IMR-90 (cell line): ENCODE measurements at regions not wholly inside any gene's neighbourhood (a gene's known extent, or its start where the extent isn't known, plus 50 kb on each side); places are given as distances from the start of the nearest gene placed in this dataset.

ENCODE experiments used
- ATAC-seq: fragments of 200-7000 bp; cut with Tn5 transposase; 2 replicates; pipeline ENCODE4 v1.9.1; 2020; ENCODE audit warnings: low read depth, mild to moderate bottlenecking, moderate library complexity
- BruUV-seq: library from RNA; stranded (reverse); fragments of 400-500 nt; replicated peaks from 2 replicates; lab custom pipeline; 2021; lab: Mats Ljungman, UMichigan
- CTCF ChIA-PET: fragments of 300-600 bp; formaldehyde crosslinking; extraction: SDS; loops from one replicate; lab custom pipeline; 2021; ENCODE audit warnings: antibody characterized with exemption; lab: Yijun Ruan, JAX
- POLR2A ChIA-PET: fragments of 300-600 bp; sonication (Branson Sonifier 250); formaldehyde crosslinking; loops from one replicate; lab custom pipeline; 2022; ENCODE audit warnings: antibody characterized with exemption; ENCODE audit not compliant: unreplicated experiment; lab: Charles Lee
- DNase-seq: peaks from one replicate; pipeline ENCODE4 v3.0.0; 2013
- H2AFZ ChIP-seq: replicated peaks from 2 replicates; pipeline ENCODE3; 2013; ENCODE audit warnings: low read length, mild to moderate bottlenecking; ENCODE audit not compliant: poor library complexity
- H2AK5ac ChIP-seq: 2 replicates; pipeline ENCODE4 v1.6.1; 2013; ENCODE audit warnings: low read depth, low read length, inconsistent platforms
- H2AK9ac ChIP-seq: replicated peaks from 2 replicates; pipeline ENCODE3; 2013; ENCODE audit warnings: mild to moderate bottlenecking, low read depth, low read length, moderate library complexity; ENCODE audit not compliant: poor library complexity
- H2BK120ac ChIP-seq: 2 replicates; pipeline ENCODE4 v1.6.1; 2013; ENCODE audit warnings: low read depth, low read length, inconsistent platforms
- H2BK15ac ChIP-seq: 3 replicates; pipeline ENCODE4 v1.6.1; 2013; ENCODE audit warnings: low read depth, low read length, inconsistent platforms
- H2BK20ac ChIP-seq: 2 replicates; pipeline ENCODE4 v1.6.1; 2013; ENCODE audit warnings: low read depth, mild to moderate bottlenecking, inconsistent platforms, low read length, moderate library complexity
- H2BK5ac ChIP-seq: 2 replicates; pipeline ENCODE4 v1.6.1; 2013; ENCODE audit warnings: mild to moderate bottlenecking, low read depth, low read length, inconsistent platforms; ENCODE audit not compliant: poor library complexity, severe bottlenecking
- H3K14ac ChIP-seq: replicated peaks from 2 replicates; pipeline ENCODE4 v1.6.1; 2013; ENCODE audit warnings: low read depth, low read length, inconsistent platforms
- H3K18ac ChIP-seq: 2 replicates; pipeline ENCODE4 v1.6.1; 2013; ENCODE audit warnings: low read depth, low read length, control low read depth
- H3K23ac ChIP-seq: 2 replicates; pipeline ENCODE4 v1.6.1; 2013; ENCODE audit warnings: low read depth, low read length, inconsistent platforms
- H3K27ac ChIP-seq: 2 replicates; pipeline ENCODE4 v1.5.1; 2013; ENCODE audit warnings: mild to moderate bottlenecking, control low read depth, low read length; ENCODE audit not compliant: insufficient read depth
- H3K27me3 ChIP-seq: 2 replicates; pipeline ENCODE4 v1.6.1; 2013; ENCODE audit warnings: low read length; ENCODE audit not compliant: control insufficient read depth, insufficient read depth
- H3K36me3 ChIP-seq: 2 replicates; pipeline ENCODE4 v1.6.1; 2013; ENCODE audit warnings: low read length, mixed read lengths; ENCODE audit not compliant: control insufficient read depth, insufficient read depth
- H3K4ac ChIP-seq: 2 replicates; pipeline ENCODE4 v1.6.1; 2013; ENCODE audit warnings: low read depth, low read length, inconsistent platforms
- H3K4me1 ChIP-seq: 2 replicates; pipeline ENCODE4 v1.6.1; 2013; ENCODE audit warnings: low read length, mixed read lengths; ENCODE audit not compliant: control insufficient read depth, insufficient read depth
- H3K4me2 ChIP-seq: 2 replicates; pipeline ENCODE4 v1.6.1; 2013; ENCODE audit warnings: low read depth, mild to moderate bottlenecking, control low read depth, low read length, moderate library complexity
- H3K4me3 ChIP-seq: 2 replicates; pipeline ENCODE4 v1.5.1; 2013; ENCODE audit warnings: low read depth, mild to moderate bottlenecking, control low read depth, low read length, moderate library complexity; ENCODE audit not compliant: insufficient read depth
- H3K56ac ChIP-seq: 2 replicates; pipeline ENCODE4 v1.6.1; 2013; ENCODE audit warnings: low read length, inconsistent platforms; ENCODE audit not compliant: insufficient read depth; ENCODE audit errors: extremely low read depth
- H3K79me1 ChIP-seq, 2 experiments: 2 replicates each; pipeline ENCODE4 v1.6.1; 2013; ENCODE audit warnings: low read length in 2 of 2, inconsistent platforms in 1 of 2, low read depth in 1 of 2
- H3K9ac ChIP-seq: 2 replicates; pipeline ENCODE4 v1.6.1; 2013; ENCODE audit warnings: low read depth, low read length, control low read depth
- H3K9me1 ChIP-seq: 2 replicates; pipeline ENCODE4 v1.6.1; 2013; ENCODE audit warnings: low read length, inconsistent platforms; ENCODE audit not compliant: insufficient read depth
- H3K9me3 ChIP-seq: 2 replicates; pipeline ENCODE4 v1.6.1; 2013; ENCODE audit warnings: low read length; ENCODE audit not compliant: control insufficient read depth, insufficient read depth
- H4K20me1 ChIP-seq: 2 replicates; pipeline ENCODE4 v1.6.1; 2013; ENCODE audit warnings: low read length, inconsistent platforms; ENCODE audit not compliant: insufficient read depth
- H4K5ac ChIP-seq: 2 replicates; pipeline ENCODE4 v1.6.1; 2013; ENCODE audit warnings: mild to moderate bottlenecking, low read depth, low read length, control low read depth
- H4K8ac ChIP-seq, 2 experiments: 2 replicates each; pipeline ENCODE4 v1.6.1; 2013; ENCODE audit warnings: low read depth in 2 of 2, low read length in 2 of 2, control low read depth in 1 of 2, inconsistent platforms in 1 of 2
- H4K91ac ChIP-seq: 2 replicates; pipeline ENCODE4 v1.6.1; 2013; ENCODE audit warnings: low read depth, low read length, inconsistent platforms; ENCODE audit not compliant: insufficient read depth
- POLR2A ChIP-seq: IDR thresholded peaks from 2 replicates; pipeline ENCODE4 v1.6.1; 2012; ENCODE audit warnings: mild to moderate bottlenecking, low read depth, low read length
- RCOR1 ChIP-seq: IDR thresholded peaks from 2 replicates; pipeline ENCODE4 v1.6.1; 2012; ENCODE audit warnings: mild to moderate bottlenecking, low read length, improper control_type of control experiment; ENCODE audit not compliant: insufficient replicate concordance
- WGBS, 2 experiments: methylation state at CpG; one replicate each; pipeline versions ENCODE4 v1.1.5 to v1.1.7; 2013; ENCODE audit warnings: missing lambda C conversion rate in 2 of 2; ENCODE audit not compliant: insufficient read length in 1 of 2; ENCODE audit errors: extremely low coverage in 2 of 2; 5-methylcytosine and 5-hydroxymethylcytosine counted together
- dilution Hi-C: fragments of 300-500 bp; cut with HindIII; formaldehyde crosslinking; loops from one replicate; pipeline ENCODE4 v1.14.3; 2018; ENCODE audit warnings: low sequenced_read_pairs; ENCODE audit not compliant: unreplicated experiment
- in situ Hi-C: fragments of 300-500 bp; cut with MboI; formaldehyde crosslinking; loops from 3 replicates; pipeline ENCODE4 v1.14.3; 2019; ENCODE audit warnings: low sequenced_read_pairs, inconsistent platforms, mixed read lengths
- intact Hi-C: fragments of 100-400 bp; cut with micrococcal nuclease; formaldehyde crosslinking; loops from 2 replicates; pipeline ENCODE4 v1.10.0; 2022
- TF ChIP-seq, protein P1 (sequence below): fragments of 150-350 bp; IDR thresholded peaks from 2 replicates; pipeline ENCODE4 v1.6.1; 2016; ENCODE audit warnings: low read depth, mild to moderate bottlenecking, low read length, moderate library complexity, borderline replicate concordance

DNA sequence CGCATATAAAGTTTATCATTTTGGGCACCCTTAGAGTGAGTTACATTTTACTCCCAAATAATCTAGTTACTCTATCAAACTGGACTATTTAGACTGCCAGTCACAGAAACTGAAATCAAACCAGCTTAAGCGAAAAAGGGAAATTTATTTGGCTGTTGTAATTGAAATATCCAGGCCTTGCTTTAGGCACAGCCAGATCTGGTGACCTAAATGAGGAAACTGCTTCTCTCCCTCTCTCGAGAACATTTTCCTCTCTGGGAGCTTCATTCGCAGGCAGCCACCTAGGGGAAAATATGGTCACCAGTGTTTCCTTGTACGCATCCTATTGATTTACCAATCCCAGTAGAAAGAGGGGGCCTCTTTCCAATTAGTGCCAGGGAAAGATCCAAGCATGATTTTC lies 175.3 kb upstream of the MITF start:
- H2AFZ ChIP-seq, result no peak overlapping the region
- no peak for DNase-seq
- H2BK5ac ChIP-seq, result no peak overlapping the region
- ChIA-PET CTCF (no interaction called here), POLR2A (interaction anchor here (0.7 kb wide), 1 partner anchor 17 kb away, joined by 4 read pairs; no protein-coding TSS in a partner anchor)
- H4K20me1 ChIP-seq, result no peaks in the 10 kb centered on the region
- H3K4me2 ChIP-seq, result no peak overlapping the region
- H2AK9ac ChIP-seq, result no peak overlapping the region
- H3K9me1 ChIP-seq, result no peaks in the 10 kb centered on the region
- no peak for TF ChIP-seq RCOR1
- TF ChIP-seq POLR2A, result no peak
- TF ChIP-seq, protein P1, sequence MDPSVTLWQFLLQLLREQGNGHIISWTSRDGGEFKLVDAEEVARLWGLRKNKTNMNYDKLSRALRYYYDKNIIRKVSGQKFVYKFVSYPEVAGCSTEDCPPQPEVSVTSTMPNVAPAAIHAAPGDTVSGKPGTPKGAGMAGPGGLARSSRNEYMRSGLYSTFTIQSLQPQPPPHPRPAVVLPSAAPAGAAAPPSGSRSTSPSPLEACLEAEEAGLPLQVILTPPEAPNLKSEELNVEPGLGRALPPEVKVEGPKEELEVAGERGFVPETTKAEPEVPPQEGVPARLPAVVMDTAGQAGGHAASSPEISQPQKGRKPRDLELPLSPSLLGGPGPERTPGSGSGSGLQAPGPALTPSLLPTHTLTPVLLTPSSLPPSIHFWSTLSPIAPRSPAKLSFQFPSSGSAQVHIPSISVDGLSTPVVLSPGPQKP, result no peak
- no TSS peak for BruUV-seq
- H3K18ac ChIP-seq, result no peak overlapping the region
- H3K9ac ChIP-seq, result no peak overlapping the region
- no peak overlapping the region for H3K56ac ChIP-seq
- H3K27me3 ChIP-seq, result no peaks in the 10 kb centered on the region
- H3K27ac ChIP-seq, result no peak overlapping the region
- intact Hi-C loops (no loop called here), dilution Hi-C loops (no loop called here), in situ Hi-C loops (no loop called here)
- H2BK15ac ChIP-seq, result no peak overlapping the region
- no peak overlapping the region for H4K5ac ChIP-seq
- no peak overlapping the region for H3K23ac ChIP-seq
- no peaks in the 10 kb centered on the region for H3K79me1 ChIP-seq
- no peak overlapping the region for H2BK20ac ChIP-seq
- no peak overlapping the region for H3K14ac ChIP-seq
- 77% methylated on average over 3 of the region's 5 CpGs; no CpG with 5 or more reads in 1 of the 2 experiments for WGBS, 2 experiments
- no peak overlapping the region for H4K8ac ChIP-seq
- no peak overlapping the region for H3K4me3 ChIP-seq
- H3K4ac ChIP-seq, result no peak overlapping the region
- no peak for ATAC-seq
- no peaks in the 10 kb centered on the region for H3K4me1 ChIP-seq
- no peak overlapping the region for H2AK5ac ChIP-seq
- H3K36me3 ChIP-seq, result no peaks in the 10 kb centered on the region
- H2BK120ac ChIP-seq, result no peak overlapping the region
- no peaks in the 10 kb centered on the region for H3K9me3 ChIP-seq
- H4K91ac ChIP-seq, result no peak overlapping the region
